Peyer's patch (tissue), 4 donors: ENCODE measurements at regions not wholly inside any gene's neighbourhood (a gene's known extent, or its start where the extent isn't known, plus 50 kb on each side); places are given as distances from the start of the nearest gene placed in this dataset.
"Not testable (repeated sequence)": the region's sequence is repeated elsewhere in the genome, so short reads cannot be mapped to it uniquely, and the experiment has no call there.

Experiments used
- DNase-seq, 3 donors: peaks; one replicate each; pipeline ENCODE4 v3.0.0-alpha.2; 2017 to 2019
- H3K27ac ChIP-seq, 4 donors: fragments of 200-600 bp; sonication (generic); one replicate each; pipeline ENCODE4 v1.5.1; 2016 to 2019
- H3K27me3 ChIP-seq, 2 donors: fragments of 200-600 bp; sonication (generic); one replicate each; pipeline ENCODE4 v1.5.1; 2019
- H3K36me3 ChIP-seq, 3 donors: fragments of 200-600 bp; sonication (generic); one replicate each; pipeline ENCODE4 v1.5.1; 2016 to 2019
- H3K4me1 ChIP-seq, 4 donors: fragments of 200-600 bp; sonication (generic); one replicate each; pipeline ENCODE4 v1.5.1; 2016 to 2019
- H3K4me3 ChIP-seq, 4 donors: fragments of 200-600 bp; sonication (generic); 1 replicate in 3 of 4; 2 replicates in 1 of 4; pipeline ENCODE4 v1.5.1; 2016 to 2019; ENCODE audit warnings: mild to moderate bottlenecking in 1 of 4
- H3K9me3 ChIP-seq, 4 donors: fragments of 200-600 bp; sonication (generic); one replicate each; pipeline ENCODE4 v1.5.1; 2016 to 2019; ENCODE audit warnings: mild to moderate bottlenecking in 1 of 4
- CTCF ChIP-seq, 6 experiments: fragments of 450-650 bp in 4 of 6; fragments of 200-600 bp in 2 of 6; sonication (generic) in 1 of 6; IDR thresholded peaks; one replicate each; pipeline ENCODE4 v1.5.1; 2017 to 2019; ENCODE audit warnings: antibody characterized with exemption in 6 of 6, mild to moderate bottlenecking in 3 of 6, moderate library complexity in 1 of 6
- POLR2A ChIP-seq, 2 donors: fragments of 450-650 bp; IDR thresholded peaks; one replicate each; pipeline ENCODE4 v1.5.1; 2017; ENCODE audit warnings: antibody characterized with exemption in 2 of 2, mild to moderate bottlenecking in 2 of 2, moderate library complexity in 2 of 2

- no peak for TF ChIP-seq POLR2A (IDR thresholded peaks at IDR 0.05)
- no peak for TF ChIP-seq CTCF (IDR thresholded peaks at IDR 0.05)
Observed at GRCh38 chr6:6455272-6455671, 133.2 kb upstream of the LY86 start.

GRCh38 chr6:6458172-6458571 lies 130.3 kb upstream of the LY86 start:
- no peaks in the 10 kb centered on the region for H3K27me3 ChIP-seq
- DNase-seq, result no peak
- H3K9me3 ChIP-seq, result no peaks in the 10 kb centered on the region
- no peaks in the 10 kb centered on the region for H3K4me1 ChIP-seq
- TF ChIP-seq CTCF (IDR thresholded peaks at IDR 0.05) (no peak), POLR2A (IDR thresholded peaks at IDR 0.05) (no peak)
- H3K4me3 ChIP-seq, result no peak overlapping the region
- no peaks in the 10 kb centered on the region for H3K36me3 ChIP-seq
- H3K27ac ChIP-seq, result no peak overlapping the region

More at GRCh38 chr6:6455272-6455671, 133.2 kb upstream of the LY86 start:
- no peaks in the 10 kb centered on the region for H3K9me3 ChIP-seq
- H3K4me3 ChIP-seq, result no peak overlapping the region
- no peaks in the 10 kb centered on the region for H3K27me3 ChIP-seq
- H3K27ac ChIP-seq, result no peak overlapping the region
- no peak for DNase-seq
- H3K36me3 ChIP-seq, result no peaks in the 10 kb centered on the region
- no peaks in the 10 kb centered on the region for H3K4me1 ChIP-seq

- not testable (repeated sequence) for H3K27me3 ChIP-seq
Observed at GRCh38 chr6:6459963-6460362, 128.6 kb upstream of the LY86 start.

GRCh38 chr6:6460416-6460815 lies 128.1 kb upstream of the LY86 start:
- Histone ChIP-seq H3K36me3 (no peaks in the 10 kb centered on the region), H3K9me3 (no peaks in the 10 kb centered on the region), H3K27me3 (no peaks in the 10 kb centered on the region), H3K4me3 (no peak overlapping the region), H3K4me1 (no peaks in the 10 kb centered on the region), H3K27ac (no peak overlapping the region)
- TF ChIP-seq CTCF (IDR thresholded peaks at IDR 0.05) (no peak), POLR2A (IDR thresholded peaks at IDR 0.05) (no peak)
- no peak for DNase-seq

More at GRCh38 chr6:6459963-6460362, 128.6 kb upstream of the LY86 start:
- not testable (repeated sequence) for H3K9me3 ChIP-seq, H3K4me3 ChIP-seq, H3K4me1 ChIP-seq, DNase-seq, H3K27ac ChIP-seq, H3K36me3 ChIP-seq

- no peak for TF ChIP-seq CTCF (IDR thresholded peaks at IDR 0.05)
- TF ChIP-seq POLR2A (IDR thresholded peaks at IDR 0.05), result no peak
- no peaks in the 10 kb centered on the region for H3K4me1 ChIP-seq
- no peaks in the 10 kb centered on the region for H3K9me3 ChIP-seq
- no peaks in the 10 kb centered on the region for H3K36me3 ChIP-seq
- H3K27ac ChIP-seq, result no peak overlapping the region
- DNase-seq, result no peak
- H3K27me3 ChIP-seq, result no peaks in the 10 kb centered on the region
- no peak overlapping the region for H3K4me3 ChIP-seq
Observed at GRCh38 chr6:6461138-6461537, 127.4 kb upstream of the LY86 start.

- Histone ChIP-seq H3K4me3 (no peak overlapping the region), H3K9me3 (peaks cover 0 to 4% (median 0%) of the 10 kb centered on the region in 4 donors), H3K27ac (no peak overlapping the region), H3K4me1 (no peaks in the 10 kb centered on the region), H3K27me3 (no peaks in the 10 kb centered on the region), H3K36me3 (no peaks in the 10 kb centered on the region)
- DNase-seq, result no peak
- TF ChIP-seq POLR2A (IDR thresholded peaks at IDR 0.05), result no peak
- TF ChIP-seq CTCF (IDR thresholded peaks at IDR 0.05), result no peak
Observed at GRCh38 chr6:6466967-6467761, 121.4 kb upstream of the LY86 start.
